GM23248 (cell line): ENCODE measurements at regions not wholly inside any gene's neighbourhood (a gene's known extent, or its start where the extent isn't known, plus 50 kb on each side); places are given as distances from the start of the nearest gene placed in this dataset.

ENCODE experiments used
- EZH2 ChIP-seq: fragments of 200-600 bp; sonication (generic); IDR thresholded peaks from 2 replicates; pipeline ENCODE4 v1.6.1; 2018; ENCODE audit warnings: antibody characterized with exemption, mild to moderate bottlenecking; ENCODE audit not compliant: insufficient read depth, poor library complexity, severe bottlenecking
- EZH2phosphoT487 ChIP-seq: fragments of 200-600 bp; sonication (generic); IDR thresholded peaks from 2 replicates; pipeline ENCODE4 v1.6.1; 2018; ENCODE audit warnings: antibody characterized with exemption, moderate library complexity, mild to moderate bottlenecking, low read depth; ENCODE audit not compliant: insufficient read depth

DNA sequence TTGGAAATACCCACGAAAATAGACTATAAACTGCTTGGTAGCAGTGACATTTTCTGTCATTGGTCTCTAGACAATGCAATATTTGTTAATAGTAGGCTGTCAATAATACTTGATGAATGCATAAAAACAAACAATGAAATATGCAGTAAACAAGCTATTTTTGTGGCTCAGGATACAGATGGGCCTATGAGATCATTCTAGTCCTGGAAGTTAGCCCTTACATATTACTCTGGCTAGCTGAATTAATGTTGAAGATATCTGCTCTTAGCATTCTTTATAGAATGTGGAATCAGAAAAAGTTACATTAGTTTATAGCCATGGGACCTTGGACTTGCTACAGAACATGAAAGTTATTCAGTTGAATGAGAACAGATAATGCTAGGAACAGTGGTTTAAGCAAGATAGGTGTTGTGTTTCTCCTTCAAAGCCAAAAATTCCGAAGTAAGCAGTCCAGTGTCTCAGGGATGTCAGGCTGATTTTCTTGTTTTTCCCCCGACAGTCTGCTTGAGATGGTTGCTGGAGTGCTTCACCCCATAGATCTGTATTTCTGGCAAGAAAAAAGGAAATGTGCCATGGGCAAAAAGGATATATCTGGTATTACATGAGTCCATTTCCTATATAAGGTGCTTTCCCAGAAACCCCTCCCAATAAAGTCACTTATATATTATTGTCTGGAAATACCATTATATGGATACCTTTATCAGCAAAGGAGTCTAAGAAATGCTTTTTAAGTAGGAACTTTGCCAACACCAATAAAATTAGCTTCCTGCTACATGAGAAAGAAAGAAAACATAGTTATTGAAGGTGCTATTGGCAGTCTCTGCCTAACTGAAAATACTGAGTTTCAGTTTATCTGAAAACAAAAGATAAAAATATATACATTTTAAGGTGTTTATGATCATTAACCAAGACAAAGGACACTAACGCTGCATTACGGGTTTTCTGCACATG is 619.4 kb upstream of the ATP2B1 start:
- no peak for TF ChIP-seq EZH2phosphoT487
- no peak for TF ChIP-seq EZH2
